Medulla oblongata (tissue), 1 donor: ENCODE measurements at regions not wholly inside any gene's neighbourhood (a gene's known extent, or its start where the extent isn't known, plus 50 kb on each side); places are given as distances from the start of the nearest gene placed in this dataset.
"Not testable (repeated sequence)": the region's sequence is repeated elsewhere in the genome, so short reads cannot be mapped to it uniquely, and the experiment has no call there.

Experiments used
- DNase-seq: peaks from one replicate; pipeline ENCODE4 v3.0.0-alpha.2; 2015; ENCODE audit errors: extremely low spot score

GRCh38 chr2:237196409-237196808 is 110.7 kb downstream of the COPS8 start:
- DNase-seq = no peak

DNA sequence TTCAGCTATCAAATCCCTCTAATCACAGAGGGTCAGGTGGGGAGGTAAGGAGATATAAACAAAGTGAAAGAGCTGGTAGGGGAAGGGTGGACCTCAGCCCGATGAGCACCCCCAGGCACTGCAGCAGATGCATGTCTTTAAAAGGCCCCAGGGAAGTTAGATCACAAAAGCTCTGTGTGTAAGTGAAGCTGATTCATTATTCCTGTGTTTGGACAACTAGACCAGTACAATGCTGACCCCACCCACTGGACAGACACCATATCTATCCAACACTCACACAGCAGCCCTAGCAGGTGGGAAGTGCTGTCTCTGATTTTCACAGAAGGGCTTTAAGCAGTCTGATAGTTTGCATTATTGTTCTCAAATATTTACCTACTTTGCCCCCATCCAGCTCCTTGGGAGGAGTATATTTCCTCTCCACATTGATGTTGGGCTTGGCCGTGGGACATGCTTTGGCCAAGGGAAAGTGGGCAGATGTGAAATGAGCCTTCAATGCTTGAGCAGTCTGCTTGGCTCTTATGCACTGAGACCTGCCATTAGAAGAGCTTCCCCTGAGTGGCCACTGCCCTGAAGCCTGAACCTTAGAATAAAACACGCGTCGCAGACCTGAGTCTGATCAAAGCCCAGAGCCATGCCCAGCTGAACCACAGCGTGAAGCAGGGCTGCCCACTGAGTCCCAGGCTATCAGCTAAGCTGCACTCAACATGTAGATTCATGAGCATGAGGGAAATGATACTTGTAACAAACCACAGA is 111.4 kb downstream of the COPS8 start:
- no peak for DNase-seq

DNA sequence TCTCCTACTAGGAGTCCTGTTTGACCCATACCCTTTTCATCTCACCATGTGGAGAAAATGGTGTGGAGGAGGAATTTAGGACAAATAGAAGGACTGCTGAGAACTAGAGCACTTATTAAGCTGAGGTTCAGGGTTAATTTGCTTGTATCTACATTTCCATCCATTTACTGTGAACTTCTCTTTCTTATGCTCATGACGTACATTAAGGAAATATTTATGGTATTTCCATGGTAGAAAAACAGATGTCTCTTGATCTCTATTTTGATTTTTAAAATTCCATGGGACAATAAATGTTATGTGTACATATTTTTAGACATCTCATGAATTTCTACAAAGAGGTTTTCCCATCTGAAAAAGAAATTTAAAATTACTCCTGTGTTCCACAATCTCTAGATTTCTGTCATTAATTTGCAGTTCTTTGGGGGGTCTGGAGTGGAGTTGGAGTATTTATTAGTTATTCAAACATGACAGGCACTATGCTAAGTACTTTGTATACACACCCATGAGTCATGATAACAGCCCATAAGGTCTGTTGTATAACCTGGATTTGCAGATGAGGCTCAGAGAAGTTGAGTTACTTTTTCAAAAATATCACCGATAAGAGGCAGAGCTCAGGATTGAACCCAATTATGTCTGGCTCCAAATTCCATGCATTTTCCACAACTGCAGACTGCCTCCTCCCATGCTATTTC is 112.6 kb downstream of the COPS8 start:
- DNase-seq = no peak

DNA sequence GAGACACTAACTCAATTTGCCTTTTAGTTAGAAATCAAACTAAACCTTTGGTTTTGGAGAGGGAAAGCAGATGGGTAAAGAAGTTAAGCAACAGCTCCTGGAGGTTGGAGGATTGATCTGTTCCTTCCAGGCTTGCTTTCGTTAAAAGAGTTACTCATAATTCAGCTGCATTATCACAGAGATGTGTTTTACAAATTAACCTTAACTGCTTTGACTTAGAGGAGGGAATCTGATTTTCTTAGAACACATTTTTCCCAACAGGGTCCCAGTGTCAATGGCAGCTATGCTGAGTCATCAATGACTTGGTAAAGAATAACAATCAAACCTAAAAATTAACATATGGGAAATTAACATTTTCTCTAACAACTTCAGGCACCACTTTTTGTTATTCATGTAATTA is 113.4 kb downstream of the COPS8 start:
- DNase-seq = no peak

DNA sequence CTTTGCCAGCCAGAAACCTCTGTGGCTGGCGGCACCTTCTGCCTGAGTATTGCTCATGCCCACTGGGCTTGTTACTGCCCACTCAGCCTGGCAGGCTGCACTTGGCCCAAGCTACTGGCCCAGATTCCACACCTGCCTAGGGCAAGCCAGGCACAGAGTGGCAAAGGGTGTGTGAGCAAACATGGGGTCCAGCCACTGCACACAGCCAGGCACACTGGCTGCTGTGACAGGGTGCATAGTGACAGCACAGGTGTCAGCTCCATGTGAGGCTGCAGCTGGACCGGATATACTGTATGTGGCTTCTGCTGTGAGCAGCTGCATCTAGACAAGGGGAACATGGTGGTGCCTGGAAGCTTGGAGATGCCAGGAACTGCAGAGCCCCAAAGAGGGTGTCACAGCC is 113.9 kb downstream of the COPS8 start:
- DNase-seq = no peak

- no peak for DNase-seq
These were observed 114.8 kb downstream of the COPS8 start for GRCh38 chr2:237200462-237200861.

GRCh38 chr2:237201461-237202287 is 116.0 kb downstream of the COPS8 start:
- DNase-seq = no peak

- DNase-seq = no peak
These were observed 116.8 kb downstream of the COPS8 start for GRCh38 chr2:237202288-237203030.

DNA sequence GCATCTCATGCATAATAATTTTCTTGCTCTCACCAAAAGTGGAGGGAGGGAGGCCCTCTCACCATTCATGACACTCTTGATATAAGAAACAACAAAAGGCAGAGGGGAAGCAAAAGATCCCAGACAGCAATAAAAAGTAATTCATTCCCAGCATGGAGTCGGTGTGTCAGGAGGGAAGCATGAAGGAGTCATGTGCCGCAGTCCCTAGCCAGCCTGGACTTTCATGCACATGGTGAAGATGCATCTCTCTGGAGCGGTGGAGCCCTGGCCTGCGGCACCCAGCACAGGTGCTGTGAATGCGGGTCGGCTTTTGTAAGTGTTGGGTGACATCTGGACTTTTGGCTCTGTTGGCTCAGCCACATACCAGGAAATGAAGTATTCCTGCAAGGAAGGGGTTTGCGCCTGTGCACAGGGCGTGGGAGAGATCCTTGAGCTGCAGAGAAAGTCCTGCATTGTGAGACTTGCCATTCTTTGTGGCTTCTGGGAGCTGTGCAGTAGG is 119.4 kb downstream of the COPS8 start:
- DNase-seq = no peak

DNA sequence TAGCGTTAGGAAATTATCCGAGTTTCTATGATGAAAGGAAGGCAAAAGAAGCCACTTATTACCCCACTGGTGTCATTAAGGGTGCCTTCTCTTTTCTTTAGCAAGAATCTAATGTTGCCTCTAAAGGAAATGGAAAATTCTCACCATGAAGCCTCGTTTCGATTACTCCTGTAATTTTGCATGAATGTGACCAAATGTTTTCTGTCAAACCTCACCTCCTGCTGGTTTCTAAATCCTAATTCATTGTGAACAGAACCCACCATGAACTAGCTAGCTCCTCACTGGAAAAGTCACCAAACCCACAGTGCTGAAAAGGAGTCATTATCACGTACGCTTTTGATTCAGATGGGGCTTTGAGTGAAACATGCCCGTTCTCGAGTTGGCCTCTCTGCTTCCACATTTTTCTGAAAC is 119.9 kb downstream of the COPS8 start:
- DNase-seq = no peak

DNA sequence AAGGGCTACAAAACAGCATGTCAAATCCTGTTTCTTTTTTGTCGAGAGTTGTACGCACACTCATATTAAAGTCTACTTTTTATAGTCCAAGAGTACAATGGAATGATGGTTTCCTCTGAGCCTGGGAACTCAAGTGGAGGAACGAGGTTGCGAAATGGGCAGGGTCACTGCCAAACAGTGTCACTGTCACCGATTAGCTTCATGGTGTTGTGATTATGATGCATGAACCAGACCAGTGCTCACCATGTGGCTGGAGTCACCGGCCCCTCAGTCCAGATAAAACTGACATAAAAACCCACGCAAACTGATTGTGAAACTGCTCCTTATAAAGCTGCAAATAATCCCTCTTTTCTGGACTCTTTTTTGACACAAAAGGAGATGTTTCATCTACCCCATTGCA is 122.0 kb downstream of the COPS8 start:
- no peak for DNase-seq

GRCh38 chr2:237208373-237209260 is 122.9 kb downstream of the COPS8 start:
- DNase-seq = no peak

DNA sequence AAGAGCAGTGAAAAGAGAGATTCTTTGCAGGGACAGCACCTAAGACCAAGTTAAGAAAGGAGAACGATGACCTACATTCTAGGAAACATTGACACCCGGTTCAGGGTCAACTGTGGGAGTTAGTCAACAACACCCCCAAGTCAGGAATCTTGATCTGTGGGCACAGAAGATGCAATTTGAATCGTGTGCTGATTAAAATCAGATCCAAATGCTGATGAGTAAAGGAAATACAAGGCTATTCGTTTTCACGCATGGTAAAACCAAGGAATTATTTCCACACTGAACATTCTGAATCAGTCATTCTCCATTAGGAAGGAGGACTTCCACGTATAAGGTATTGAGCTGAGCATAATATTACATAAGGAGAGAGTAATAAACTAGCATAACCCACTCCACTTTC is 124.2 kb downstream of the COPS8 start:
- DNase-seq = no peak

DNA sequence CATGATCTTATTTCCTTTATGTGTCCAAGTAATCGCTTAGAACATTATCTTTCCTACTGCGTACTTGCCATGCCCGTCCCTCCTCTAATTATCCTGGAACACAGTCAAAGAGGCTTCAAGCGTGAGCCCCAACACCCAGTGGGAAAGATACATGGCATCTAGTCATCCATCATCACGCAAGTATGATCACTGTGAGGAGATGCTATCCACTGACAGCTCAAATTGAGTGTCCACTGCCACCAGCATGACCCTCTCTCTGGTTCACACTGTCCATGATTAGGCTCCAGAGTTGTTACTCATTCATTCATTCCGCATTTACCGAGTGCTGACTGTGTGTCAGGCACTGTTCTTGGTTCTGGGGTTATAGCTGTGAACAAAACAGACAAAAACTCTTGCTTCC is 124.6 kb downstream of the COPS8 start:
- no peak for DNase-seq

DNA sequence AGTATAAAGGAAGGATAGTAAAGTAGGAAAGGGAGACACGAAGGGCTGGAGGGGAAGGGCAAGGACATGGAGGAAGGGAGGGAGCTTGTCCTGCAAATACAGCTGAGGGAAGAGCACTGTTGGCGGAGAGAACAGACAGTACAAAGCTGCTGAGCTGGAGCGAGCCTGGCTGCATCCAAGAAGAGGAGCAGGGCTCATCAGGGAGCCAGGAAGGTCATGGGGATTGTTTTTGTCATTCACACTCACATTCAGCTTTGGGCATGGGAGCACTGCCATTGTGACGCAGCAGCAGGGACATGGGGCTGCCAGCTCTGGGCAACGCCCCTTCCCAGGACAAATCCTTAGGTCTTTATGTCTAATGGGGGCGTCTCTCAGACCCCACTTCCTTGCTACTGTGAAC is 125.1 kb downstream of the COPS8 start:
- DNase-seq = no peak

GRCh38 chr2:237212356-237213279 is 126.9 kb downstream of the COPS8 start:
- not testable (repeated sequence) for DNase-seq

GRCh38 chr2:237213315-237214022 is 127.8 kb downstream of the COPS8 start:
- DNase-seq = no peak

DNA sequence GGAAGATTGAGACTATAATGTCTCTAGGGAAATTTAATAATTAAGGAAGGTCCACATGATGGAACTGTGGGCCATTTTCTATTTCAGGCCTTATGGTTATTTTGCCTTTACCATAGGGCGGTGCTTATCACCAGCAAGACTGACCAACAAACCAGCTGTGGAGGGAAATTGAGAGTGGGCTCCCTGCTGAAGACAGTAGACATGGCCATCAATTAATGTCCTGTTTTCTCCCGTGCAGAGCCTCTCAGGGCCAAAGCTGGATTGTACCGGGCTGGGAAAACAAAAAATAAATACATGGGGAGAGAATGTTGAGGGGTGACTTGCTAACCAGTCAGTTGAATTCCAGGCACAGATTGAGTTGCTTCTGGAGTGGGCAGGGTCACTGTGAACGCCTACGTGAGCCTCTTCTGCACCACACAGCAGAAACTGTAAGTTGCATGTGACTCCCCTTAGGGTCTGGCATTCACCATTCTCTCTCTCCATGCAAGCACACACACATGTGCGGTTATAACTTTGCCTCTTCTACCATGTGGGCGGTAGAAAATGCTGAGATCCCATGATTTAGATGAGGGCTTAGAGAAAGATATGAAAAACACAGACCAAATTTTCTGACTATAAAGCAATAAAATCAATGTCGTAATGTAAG is 128.5 kb downstream of the COPS8 start:
- DNase-seq = no peak
